NCI-H345 treated with DMSO at 0.1 percent for 48 hours (cell line): ENCODE measurements at regions not wholly inside any gene's neighbourhood (a gene's known extent, or its start where the extent isn't known, plus 50 kb on each side); places are given as distances from the start of the nearest gene placed in this dataset.
"Not testable (repeated sequence)": the region's sequence is repeated elsewhere in the genome, so short reads cannot be mapped to it uniquely, and the experiment has no call there.

ENCODE experiments used
- DNase-seq: peaks from one replicate; lab custom pipeline; 2025; ENCODE audit not compliant: unreplicated experiment; lab: John Stamatoyannopoulos, UW

DNA sequence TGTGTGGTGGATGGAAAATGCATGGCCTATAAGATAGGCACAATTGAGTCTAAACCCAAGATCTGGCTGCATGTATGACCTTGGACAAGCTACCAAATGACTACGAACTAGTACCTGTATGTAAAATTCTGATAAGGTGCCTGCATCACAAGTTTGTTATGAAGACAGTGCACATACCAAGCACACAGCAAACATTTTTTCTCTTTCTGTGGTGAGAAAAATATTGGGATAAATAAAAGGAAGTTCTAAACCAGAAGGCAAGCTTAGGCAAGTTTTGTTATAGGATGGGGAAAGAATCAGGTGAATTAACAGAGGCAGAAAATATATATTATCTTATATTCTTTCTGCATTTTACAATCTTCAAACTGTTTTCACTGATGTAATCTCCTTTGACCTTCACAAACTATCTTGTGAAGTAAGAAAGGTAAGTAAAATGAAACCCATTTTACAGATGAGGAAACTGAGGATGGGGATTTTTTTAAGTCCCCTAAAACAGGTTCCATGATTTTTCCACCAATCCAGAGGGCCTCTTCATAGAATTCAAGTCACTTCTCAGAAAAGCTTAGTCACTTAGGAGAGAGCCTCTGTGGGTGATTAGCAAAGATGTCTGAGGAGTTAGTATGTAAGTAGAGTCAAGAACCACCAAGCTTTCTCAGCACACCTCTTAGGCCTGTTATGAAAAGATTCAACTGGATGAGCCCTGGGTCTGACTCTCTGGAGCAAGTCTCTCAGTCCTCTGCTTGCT, 132.0 kb upstream of the RAP1B start:
- DNase-seq = no peak

DNA sequence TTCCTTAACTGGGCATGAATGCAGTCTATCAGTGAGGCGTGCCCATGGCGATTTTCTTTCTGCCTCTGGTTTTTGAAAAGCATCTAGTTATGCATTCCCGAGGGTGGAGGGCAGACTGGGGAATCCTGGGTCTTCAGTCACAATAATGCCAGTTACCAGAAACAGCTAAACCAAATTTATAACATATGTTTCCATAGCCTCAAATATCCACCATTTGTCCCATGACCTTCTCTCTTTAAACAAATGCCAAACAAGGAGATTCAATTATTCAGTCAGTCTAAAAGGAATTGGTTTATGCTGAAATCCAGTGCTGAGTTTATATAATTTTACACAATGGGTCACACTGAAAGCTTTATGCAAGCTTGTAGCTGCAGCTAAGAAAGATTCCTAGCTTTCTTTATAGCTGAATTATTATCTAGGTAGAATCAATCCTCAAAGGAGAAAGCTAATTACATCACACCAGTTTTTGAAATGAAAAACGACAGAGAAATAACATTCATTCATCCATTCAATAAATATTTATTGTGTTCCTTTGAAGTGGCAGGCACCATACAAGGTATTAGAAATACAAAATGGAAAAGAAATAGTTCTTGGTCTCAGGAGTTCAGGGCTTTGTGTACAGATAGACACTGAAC, 131.3 kb upstream of the RAP1B start:
- DNase-seq = no peak

DNA sequence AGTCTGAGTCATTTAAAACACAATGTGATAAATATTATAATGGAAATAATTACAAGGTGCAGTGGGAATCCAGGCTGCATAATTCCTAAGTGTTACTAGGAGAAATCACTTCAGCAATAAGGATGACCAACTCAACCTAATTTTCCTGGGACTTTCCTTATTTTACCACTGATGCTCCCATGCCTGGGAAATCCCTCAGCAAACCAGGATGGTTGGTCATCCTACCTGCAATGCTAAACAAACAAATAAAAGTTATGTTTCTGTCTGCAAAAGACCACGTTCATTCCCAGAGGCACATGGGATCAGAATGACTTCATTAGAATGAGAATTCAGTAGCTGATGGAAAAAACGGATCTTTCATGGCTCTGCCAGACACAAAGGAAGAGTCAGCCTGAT, 130.8 kb upstream of the RAP1B start:
- no peak for DNase-seq

DNA sequence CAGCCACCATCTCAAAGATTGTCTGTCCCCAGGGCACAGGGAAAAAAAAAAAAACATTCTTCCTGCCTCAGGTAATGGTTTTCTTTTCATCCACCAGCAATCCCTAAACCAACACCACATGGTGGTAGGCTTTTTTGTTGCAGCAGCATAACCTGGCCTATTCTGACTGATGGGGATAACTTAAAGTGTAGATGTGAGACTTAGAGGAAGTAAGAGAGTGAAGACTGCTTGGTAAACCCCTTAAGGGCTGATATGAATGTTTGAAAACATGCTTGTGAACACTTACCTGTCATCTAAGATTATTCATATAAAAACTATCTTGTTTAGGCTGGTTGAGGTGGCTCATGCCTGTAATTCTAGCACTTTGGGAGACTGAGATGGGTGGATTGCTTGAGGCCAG, 130.2 kb upstream of the RAP1B start:
- no peak for DNase-seq

DNA sequence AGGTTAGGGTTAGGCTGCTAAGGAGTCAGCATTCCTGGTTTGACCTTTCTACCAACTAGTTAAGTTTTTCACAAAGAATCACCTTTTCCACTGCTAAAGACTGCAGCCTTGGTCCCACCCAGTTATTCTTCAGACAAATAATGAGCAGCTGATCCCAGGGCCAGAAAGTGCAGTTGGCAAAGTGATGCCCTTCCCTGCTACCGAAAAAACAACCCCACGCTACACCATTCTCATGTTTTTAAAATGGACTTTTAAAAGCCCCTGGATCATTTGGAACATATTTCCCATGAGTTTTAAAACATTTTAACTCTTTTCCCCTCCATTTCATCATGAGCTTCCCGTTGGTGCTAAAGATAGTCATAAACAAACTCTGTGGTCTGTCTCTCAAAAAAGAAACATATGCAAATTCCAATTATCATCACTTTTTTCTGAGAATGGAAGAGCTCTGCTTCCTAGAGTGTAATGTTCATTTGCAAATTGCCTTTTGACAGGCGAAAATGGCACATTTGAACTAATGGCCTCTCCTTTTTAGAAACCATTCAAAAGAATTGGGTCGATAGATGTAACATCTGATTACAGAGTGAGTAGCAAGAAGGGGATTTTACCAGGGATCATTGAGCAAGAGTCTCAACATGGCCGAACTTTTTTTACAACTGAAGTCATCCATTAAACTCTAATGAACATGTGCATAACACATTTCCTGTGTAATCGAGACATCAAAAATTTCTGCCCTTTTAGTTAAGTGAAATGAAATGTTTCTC, 129.3 kb upstream of the RAP1B start:
- DNase-seq = no peak

DNA sequence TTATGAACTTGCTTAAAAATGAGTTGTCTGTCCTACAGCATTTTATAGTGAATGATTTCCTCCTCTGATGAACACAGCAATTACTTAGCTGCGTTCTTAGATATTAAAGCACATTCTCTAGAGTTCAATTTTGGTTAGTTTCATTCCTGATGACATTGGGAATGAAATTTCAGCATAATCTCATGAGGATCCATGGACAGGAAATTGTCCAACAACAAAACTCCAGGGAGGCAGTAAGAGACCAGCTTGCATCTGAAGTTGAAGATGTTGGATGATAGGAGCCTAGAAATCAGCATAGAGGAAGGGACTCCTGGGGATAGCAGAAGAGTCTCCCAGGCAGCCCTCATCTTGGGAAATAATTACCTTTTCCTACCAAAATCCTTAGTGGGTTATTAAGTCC, 128.7 kb upstream of the RAP1B start:
- no peak for DNase-seq

DNA sequence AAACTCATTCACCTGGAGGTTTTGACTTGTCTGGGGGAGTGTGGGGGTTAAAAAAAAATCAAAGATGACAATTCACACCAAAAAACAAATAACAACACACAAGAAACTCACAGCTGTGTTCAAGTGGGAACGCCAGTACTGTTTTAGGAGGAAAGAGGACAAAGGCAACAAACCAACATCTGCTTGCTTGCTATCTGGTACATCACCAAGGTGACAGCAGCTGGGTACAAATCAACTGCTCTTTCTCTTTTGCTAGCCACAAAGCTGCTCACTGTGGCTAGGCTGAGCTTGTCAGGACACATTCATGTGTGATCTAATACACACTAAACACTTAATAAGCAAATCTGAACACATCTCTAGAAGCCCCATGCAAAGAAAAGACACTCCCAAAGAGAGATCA, 128.0 kb upstream of the RAP1B start:
- no peak for DNase-seq

DNA sequence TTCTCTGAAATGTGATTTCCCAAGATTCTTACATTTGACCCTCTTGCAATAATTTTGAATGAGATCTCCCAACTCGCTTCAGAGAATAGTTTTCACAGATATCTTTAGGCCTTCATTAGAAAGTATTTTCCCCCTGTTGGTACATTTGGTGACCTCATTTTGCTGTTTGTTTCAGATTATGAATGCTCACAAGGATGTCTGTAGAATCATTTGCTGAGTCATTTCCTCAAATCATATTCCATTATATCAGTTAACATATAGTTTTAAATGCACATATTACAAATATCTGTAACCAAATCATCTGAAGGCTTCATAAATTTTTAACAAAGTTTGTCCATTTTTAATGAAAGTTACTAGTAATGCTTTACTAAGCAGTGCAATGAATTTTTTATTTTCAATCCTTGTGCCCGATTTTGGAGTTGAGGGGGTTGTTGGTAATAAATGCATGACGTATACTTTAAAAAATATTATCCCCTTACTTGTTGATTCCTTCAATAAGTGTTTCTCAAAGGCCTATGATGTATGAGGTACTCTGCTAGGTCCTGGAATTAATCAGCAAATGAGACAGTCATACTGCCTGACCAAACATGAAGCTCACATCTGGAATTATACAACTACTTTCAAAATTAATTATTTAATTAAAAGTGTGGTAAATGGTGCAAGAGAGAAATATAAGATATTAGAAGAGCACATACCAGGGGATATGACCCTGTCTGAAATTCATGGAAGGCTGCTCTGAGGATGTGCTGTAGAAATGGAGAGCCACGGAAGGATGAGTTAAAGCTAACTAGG, 126.9 kb upstream of the RAP1B start:
- no peak for DNase-seq

DNA sequence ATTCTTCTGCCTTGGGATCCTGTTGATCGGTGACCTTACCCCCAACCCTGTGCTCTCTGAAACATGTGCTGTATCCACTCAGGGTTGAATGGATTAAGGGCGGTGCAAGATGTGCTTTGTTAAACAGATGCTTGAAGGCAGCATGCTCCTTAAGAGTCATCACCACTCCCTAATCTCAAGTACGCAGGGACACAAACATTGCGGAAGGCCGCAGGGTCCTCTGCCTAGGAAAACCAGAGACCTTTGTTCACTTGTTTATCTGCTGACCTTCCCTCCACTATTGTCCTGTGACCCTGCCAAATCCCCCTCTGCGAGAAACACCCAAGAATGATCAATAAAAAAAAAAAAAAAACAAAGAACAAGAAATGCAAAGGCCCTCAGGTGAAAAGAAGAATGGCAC, 126.1 kb upstream of the RAP1B start:
- DNase-seq = not testable (repeated sequence)

DNA sequence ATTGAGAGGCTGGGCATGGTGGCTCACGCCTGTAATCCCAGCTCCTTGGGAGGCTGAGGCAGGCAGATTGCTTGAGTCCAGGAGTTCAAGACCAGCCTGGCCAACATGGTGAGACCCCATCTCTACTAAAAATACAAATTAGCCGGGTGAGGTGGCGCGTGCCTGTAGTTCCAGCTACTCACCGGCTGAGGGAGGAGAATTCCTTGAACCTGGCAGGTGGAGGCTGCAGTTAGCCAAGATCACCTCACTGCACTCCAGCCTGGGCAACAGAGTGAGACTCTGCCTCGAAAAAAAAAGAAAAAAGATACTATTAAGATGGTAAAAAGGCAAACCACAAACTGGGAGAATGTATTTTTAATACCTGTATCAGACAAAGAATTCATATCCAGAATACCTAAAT, 124.2 kb upstream of the RAP1B start:
- DNase-seq = not testable (repeated sequence)

DNA sequence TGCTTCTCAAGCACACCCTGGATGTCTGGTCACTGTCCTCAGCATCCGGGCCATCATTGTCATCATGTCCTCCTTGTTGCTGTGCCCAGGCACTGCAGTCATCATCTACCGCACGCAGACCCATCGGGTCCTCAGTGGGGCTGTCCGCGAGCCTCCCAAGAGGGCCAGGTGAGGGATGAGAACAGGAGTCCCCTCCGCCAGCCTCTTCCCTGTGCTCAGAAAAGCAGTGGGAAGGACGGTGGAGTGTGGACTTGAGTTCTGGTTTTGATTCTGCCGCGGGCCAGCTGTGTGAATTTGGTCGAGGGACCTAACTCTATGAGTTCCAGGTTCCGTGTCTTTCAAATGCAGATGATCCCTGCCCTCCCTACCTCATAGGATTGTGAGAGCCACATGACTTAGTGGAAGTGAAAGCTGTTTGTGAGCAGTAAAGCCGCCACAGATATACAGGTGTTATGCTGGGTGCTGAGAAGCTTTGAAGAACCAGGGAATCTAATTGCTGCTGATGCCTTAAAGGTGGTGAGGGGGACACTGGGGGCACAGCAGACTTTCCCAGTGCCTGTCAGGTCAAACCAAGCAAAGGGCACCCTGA, 122.9 kb upstream of the RAP1B start:
- DNase-seq = no peak

DNA sequence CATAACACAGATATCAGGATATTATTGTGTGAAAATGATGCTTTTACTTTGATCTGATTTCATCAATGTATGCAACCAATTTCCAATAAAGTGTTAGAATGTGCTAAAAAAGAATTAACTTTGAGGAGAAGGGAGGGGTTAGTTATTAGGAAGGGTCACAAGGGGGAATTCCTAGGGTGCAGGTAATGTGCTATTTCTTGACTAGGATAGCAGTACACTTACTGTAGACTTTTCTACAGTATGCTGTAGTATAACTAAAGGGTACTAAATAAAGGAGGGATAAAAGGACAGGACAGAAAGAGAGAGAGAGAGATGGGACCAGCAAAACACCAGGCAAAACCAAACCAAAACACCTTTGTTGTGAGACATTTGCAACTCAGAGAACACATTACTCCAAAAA, 121.4 kb upstream of the RAP1B start:
- no peak for DNase-seq

DNA sequence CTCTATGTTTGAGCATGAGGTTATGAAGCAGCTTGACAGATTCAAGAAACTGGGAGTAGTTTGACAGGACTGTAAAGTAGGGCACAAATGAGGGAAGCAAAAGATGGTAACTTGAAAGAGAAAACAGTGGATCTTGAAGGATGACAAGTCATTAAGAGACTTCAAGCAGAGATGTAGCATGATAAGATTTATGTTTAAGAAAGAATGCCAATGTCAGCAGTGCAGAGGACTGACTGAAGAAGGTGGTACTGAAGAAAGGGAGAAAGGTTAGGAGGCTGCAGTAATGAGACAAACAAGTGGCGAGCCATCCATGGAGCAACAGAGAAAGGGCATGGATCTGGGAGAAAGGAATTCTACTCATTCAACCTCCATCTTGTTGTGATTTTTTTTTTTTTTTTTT, 120.2 kb upstream of the RAP1B start:
- no peak for DNase-seq

DNA sequence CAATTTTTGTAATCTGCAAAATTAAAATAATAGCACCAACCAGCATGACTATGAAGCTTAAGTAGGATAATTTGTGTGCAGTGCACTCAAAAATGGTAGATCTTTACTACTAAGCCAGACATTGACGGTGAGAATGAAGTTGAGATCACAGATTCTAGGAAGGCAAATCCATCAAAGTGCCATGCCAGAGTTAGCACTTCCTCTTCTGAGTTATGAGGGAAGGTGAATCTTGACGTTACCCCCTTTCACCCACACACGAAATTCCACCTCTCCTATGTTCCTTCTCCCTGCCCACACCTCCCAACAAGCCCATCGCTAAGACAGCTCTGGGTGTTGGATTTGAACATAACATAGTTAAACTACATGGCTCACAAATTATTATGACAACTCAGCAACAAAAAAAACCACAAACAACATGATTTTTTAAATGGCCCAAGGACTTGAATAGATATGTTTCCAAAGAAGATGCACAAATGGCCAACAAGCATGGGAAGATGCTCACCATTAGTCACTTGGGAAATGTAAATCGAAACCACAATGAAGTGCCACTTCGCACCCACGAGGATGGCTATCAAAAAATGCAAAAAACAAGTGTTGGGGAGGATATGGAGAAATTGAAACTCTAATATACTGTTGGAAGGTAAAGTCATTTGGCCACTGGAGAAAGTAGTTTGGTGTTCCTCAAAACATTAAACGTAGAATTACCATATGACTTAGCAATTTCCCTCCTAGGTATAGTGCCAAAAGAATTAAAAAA, 119.3 kb upstream of the RAP1B start:
- DNase-seq = no peak

DNA sequence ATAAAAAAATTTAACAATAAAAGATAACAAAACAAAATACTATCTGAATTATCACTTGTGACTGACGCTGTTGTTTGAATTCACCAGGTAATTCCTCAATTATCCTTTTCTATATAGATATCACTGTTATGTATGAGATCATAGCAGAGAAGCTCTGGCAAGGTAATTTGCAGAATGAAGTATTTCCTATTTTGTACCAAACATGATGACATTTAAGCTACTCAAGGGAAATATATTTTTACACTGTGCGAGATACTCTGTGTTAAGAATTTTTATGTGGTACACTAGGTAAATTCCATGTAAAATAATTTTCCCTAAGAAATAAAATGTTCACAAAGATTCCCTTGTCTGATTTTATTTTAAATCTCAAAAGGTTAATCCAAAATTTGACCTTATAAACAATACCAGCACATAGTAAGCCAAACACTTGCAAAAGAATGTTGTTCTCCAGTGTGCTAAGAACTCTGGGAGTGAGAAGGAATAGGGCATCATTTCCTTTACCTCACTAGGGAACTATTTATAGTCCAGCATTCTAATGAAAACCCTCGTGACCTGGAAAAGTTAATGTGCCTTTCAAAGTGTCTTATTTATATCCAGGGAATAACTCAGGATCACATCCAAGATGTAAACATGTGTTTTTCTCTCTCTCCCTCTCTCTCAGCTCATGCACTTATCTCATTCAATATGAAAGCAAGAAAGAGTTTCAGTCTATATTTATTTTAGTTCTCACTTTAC, 115.2 kb upstream of the RAP1B start:
- no peak for DNase-seq

DNA sequence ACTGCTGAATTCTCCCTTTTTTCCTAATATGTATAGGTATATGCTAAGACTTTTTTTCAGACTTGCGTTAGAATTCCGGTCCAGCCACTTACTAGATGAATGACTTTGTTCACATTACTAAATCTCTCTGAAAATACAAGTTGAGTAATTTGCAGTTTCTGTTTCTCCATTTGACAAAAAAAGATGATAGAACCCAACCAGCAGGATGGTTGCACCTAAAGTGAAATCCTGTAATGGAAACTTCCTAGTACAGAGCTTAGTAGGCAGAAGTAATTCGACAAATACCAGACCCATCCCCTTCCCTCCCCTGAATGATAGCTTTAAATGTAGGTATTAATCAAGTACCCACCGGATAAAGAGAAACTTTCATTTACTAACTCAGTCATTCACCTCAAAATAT, 113.6 kb upstream of the RAP1B start:
- DNase-seq = no peak

DNA sequence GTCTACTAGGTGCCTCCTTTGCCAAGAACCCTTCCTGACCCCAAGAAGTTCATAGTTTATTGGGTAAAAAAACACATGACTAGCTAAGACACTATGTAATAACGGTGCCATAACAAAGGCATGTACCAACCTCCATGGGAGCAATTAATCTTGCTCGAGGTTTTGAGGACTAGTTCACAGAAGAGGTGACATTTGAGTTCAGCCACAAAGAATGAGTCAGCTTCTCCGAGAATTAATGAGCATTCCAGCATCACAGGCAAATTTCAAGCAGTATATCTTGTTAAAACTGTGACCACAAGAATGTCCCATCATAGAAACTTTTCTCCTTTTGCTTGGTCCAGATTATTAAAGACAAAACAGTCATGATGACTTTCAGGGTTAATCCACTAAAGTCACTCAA, 113.0 kb upstream of the RAP1B start:
- no peak for DNase-seq

DNA sequence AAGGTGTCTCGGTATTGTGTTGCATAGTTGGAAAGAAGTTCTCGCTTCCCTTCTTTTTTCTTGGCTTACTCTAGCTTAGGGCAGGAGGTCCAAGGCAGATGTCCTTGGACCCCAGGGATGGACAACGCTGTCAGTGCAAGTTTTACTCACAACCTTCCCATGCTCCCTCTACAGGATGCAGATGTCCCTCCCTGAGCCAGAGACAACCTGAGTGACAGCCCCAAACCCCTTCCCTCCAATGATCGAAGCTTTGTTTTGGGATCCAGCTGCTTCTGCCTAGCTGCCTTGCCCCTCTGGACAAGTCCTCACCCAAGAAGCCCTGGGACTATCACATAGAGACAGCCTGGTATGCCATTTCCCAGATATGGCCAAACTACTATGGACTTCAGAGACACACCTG, 112.0 kb upstream of the RAP1B start:
- DNase-seq = no peak

DNA sequence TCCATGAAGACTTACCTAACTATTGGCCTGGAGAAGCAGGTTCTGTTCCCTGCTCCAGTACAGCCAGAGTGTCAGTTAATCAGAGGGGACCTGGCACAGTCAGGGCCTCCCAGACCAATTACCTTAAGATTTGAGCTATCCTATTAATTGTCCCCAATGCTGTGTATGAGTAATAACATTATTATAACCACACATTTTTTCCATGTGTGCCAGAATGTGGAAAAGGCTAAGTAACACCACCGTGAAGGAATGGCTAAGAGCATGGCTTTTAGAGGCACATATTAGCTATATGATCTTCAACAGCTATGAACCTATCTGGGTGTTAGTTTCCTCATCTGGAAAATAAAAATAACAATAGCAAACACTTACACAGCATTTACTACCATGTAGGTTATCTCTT, 111.1 kb upstream of the RAP1B start:
- DNase-seq = no peak

DNA sequence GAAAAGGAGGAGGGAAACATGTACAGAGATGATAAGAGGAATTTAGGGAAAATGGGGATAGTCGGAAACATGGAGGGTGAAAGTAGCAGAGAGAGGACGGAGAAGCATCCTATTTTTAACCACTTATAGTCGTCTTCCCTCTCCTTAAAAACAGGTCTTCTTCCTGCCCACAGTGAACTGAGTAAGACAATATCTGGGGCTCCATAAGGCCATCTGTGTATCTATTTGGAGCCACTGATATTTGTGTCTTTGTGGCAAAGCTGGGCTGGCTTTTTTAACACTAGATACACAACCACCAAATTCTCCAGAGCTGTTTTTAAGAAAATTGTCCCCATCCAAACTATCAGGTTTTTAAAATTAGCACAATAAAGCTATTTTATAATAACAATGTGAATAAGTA, 109.5 kb upstream of the RAP1B start:
- DNase-seq = no peak
